GM12873 (cell line): ENCODE measurements at regions not wholly inside any gene's neighbourhood (a gene's known extent, or its start where the extent isn't known, plus 50 kb on each side); places are given as distances from the start of the nearest gene placed in this dataset.

Source experiments
- TF ChIP-seq, protein P1 (sequence below): IDR thresholded peaks from 2 replicates; pipeline ENCODE4 v1.5.1; 2012; ENCODE audit warnings: low read depth, mild to moderate bottlenecking, moderate library complexity, low read length, control low read depth; ENCODE audit not compliant: insufficient read depth; ENCODE audit errors: missing control alignments

DNA sequence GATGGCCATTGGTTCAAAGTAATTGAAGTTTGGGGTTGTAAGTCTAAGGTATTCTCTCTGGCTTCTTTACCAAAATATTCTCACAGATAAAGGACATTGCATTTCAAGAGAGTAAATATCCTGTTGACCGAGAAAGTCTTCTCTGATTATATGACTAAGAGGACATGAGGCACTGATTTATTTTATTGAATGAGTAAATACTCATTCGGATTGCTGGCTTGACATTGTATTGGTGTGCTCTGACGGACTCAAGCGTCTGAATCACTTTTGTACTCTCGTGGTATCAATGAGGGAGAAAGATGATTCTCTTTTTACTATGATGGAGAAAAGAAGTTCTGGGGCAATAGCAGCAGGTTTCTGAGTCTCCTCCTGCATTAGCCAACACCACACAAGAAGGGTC lies 205.3 kb upstream of the RRP15 start:
- TF ChIP-seq, protein P1, sequence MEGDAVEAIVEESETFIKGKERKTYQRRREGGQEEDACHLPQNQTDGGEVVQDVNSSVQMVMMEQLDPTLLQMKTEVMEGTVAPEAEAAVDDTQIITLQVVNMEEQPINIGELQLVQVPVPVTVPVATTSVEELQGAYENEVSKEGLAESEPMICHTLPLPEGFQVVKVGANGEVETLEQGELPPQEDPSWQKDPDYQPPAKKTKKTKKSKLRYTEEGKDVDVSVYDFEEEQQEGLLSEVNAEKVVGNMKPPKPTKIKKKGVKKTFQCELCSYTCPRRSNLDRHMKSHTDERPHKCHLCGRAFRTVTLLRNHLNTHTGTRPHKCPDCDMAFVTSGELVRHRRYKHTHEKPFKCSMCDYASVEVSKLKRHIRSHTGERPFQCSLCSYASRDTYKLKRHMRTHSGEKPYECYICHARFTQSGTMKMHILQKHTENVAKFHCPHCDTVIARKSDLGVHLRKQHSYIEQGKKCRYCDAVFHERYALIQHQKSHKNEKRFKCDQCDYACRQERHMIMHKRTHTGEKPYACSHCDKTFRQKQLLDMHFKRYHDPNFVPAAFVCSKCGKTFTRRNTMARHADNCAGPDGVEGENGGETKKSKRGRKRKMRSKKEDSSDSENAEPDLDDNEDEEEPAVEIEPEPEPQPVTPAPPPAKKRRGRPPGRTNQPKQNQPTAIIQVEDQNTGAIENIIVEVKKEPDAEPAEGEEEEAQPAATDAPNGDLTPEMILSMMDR, result no peak

- TF ChIP-seq, protein P1, result no peak
Observed at GRCh38 chr1:218080863-218081262, 204.2 kb upstream of the RRP15 start.

GRCh38 chr1:218081358-218081757 lies 203.7 kb upstream of the RRP15 start:
- TF ChIP-seq, protein P1, result no peak

DNA sequence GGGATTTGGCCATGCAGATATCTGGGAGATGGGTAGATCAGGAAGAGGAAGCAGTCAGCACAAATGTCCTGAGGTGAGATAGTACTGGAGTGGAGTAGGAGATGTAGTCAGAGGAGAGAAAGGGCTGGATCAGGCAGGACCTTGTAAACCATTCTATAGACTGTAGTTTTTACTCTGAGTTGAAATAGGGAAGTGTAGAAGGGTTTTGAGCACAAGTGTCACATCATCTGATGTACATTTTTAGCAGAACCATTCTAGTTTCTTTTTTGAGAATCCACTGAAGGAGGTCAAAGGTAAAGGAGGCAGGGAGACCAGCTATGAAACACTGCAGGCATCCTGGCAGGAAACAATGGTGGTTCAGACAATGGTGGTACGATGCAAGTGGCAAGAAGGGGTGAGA lies 194.6 kb upstream of the RRP15 start:
- TF ChIP-seq, protein P1, result no peak

DNA sequence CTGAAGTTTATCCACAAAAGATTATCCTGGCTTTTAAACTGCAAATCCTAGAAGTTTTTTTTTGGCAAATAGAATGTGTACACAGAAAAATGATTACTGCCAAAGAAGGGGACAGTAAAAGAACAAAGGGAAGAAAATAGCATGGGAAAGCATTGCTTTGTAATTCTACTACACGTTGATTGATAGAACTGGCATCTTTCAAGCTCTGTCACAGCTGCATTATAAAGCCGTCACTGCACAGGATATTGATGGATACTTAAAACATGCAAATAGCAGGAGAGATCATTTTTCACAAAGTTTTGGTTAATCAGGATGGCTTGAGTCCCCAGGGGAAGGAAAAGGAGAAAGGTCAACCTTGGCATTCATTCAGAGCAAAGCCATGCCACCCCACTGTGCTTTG lies 183.7 kb upstream of the RRP15 start:
- TF ChIP-seq, protein P1, result no peak

- TF ChIP-seq, protein P1, result no peak
Observed at GRCh38 chr1:218108034-218108433, 177.1 kb upstream of the RRP15 start.

DNA sequence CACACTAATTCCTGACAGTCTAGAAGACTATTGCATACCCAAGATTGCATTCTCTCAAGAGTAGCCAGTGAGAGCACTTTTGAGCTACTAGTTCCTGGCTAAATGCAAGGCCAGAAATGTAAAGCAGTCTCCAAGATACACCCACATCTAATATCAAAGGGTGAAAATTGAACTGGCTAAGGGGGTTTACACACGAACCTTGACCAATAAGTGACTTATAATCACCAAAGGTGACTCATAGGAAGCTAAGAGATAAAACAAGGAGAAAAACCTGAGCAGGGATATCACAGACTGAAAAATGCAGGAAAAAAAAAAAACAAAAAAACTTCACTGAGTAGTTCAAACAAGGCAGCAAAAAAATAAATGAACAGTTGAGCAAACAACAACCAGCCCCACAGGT lies 172.2 kb upstream of the RRP15 start:
- TF ChIP-seq, protein P1, result no peak

DNA sequence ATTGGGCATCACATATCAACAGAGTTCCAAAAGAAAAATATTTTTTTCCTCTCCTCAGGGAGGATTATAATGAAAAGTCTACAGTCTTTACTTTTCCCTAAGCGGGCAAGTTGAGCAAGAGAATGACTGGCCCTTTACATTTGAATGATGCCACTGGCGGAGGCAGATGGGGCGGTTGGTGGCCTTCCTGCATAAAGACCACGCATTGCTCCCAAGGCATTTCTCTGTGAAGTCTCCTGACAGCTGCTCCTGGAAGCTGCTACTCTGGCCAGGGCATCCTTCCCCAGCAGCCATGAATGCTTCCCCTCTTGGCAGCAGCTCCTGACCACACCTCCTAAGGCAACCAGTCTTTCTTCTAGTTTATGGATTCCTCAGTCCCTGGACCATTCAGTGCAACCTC lies 161.1 kb upstream of the RRP15 start:
- TF ChIP-seq, protein P1, result no peak
